IMR-90 (cell line): ENCODE measurements at regions not wholly inside any gene's neighbourhood (a gene's known extent, or its start where the extent isn't known, plus 50 kb on each side); places are given as distances from the start of the nearest gene placed in this dataset.

ENCODE experiments used
- CTCF ChIP-seq: conservative IDR thresholded peaks from 2 replicates; pipeline ENCODE4 v1.5.1; 2012; ENCODE audit warnings: mild to moderate bottlenecking, low read depth, low read length, improper control_type of control experiment
- ELK1 ChIP-seq: fragments of 150-350 bp; IDR thresholded peaks from 2 replicates; pipeline ENCODE4 v1.6.1; 2016; ENCODE audit warnings: low read depth, mild to moderate bottlenecking, low read length, moderate library complexity, borderline replicate concordance
- FOS ChIP-seq: fragments of 150-350 bp; IDR thresholded peaks from 2 replicates; pipeline ENCODE4 v1.6.1; 2016; ENCODE audit warnings: low read depth, low read length
- MAFK ChIP-seq: IDR thresholded peaks from 2 replicates; pipeline ENCODE4 v1.6.1; 2012; ENCODE audit warnings: low read depth, low read length, improper control_type of control experiment
- MAZ ChIP-seq: IDR thresholded peaks from 2 replicates; pipeline ENCODE4 v1.6.1; 2012; ENCODE audit warnings: low read depth, mild to moderate bottlenecking, low read length, improper control_type of control experiment, moderate library complexity, borderline replicate concordance
- MXI1 ChIP-seq: IDR thresholded peaks from 2 replicates; pipeline ENCODE4 v1.6.1; 2012; ENCODE audit warnings: low read depth, mild to moderate bottlenecking, low read length, moderate library complexity, borderline replicate concordance
- NFE2L2 ChIP-seq: fragments of 150-350 bp; IDR thresholded peaks from 2 replicates; pipeline ENCODE4 v1.6.1; 2016; ENCODE audit warnings: low read depth, mild to moderate bottlenecking, low read length
- POLR2A ChIP-seq: IDR thresholded peaks from 2 replicates; pipeline ENCODE4 v1.6.1; 2012; ENCODE audit warnings: mild to moderate bottlenecking, low read depth, low read length
- RAD21 ChIP-seq: IDR thresholded peaks from 2 replicates; pipeline ENCODE4 v1.6.1; 2012; ENCODE audit warnings: low read length, improper control_type of control experiment
- RCOR1 ChIP-seq: IDR thresholded peaks from 2 replicates; pipeline ENCODE4 v1.6.1; 2012; ENCODE audit warnings: mild to moderate bottlenecking, low read length, improper control_type of control experiment; ENCODE audit not compliant: insufficient replicate concordance
- RFX5 ChIP-seq: IDR thresholded peaks from 2 replicates; pipeline ENCODE4 v1.8.0; 2012; ENCODE audit warnings: low read depth, mild to moderate bottlenecking, low read length, moderate library complexity
- SMC3 ChIP-seq: fragments of 150-350 bp; IDR thresholded peaks from 2 replicates; pipeline ENCODE4 v1.6.1; 2016; ENCODE audit warnings: low read depth, mild to moderate bottlenecking, antibody characterized with exemption, low read length, moderate library complexity
- USF2 ChIP-seq: fragments of 150-350 bp; IDR thresholded peaks from 2 replicates; pipeline ENCODE4 v1.6.1; 2017; ENCODE audit warnings: mild to moderate bottlenecking, antibody characterized with exemption, low read length, low read depth

- TF ChIP-seq POLR2A, result no peak
- TF ChIP-seq CTCF, result no peak
- no peak for TF ChIP-seq MAFK
- TF ChIP-seq RCOR1, result no peak
- no peak for TF ChIP-seq RFX5
- TF ChIP-seq NFE2L2, result no peak
- TF ChIP-seq USF2, result no peak
- TF ChIP-seq RAD21, result no peak
- TF ChIP-seq ELK1, result no peak
- TF ChIP-seq SMC3, result no peak
- no peak for TF ChIP-seq MXI1
- TF ChIP-seq MAZ, result no peak
- no peak for TF ChIP-seq FOS
Measured at GRCh38 chr2:167501618-167502017, 613.3 kb downstream of the XIRP2 start.
